Type B pancreatic cell (in vitro differentiated cells): ENCODE measurements at regions not wholly inside any gene's neighbourhood (a gene's known extent, or its start where the extent isn't known, plus 50 kb on each side); places are given as distances from the start of the nearest gene placed in this dataset.

ENCODE experiments used
- DNase-seq: peaks from one replicate; pipeline ENCODE4 v3.0.0; 2021; ENCODE audit warnings: mixed read lengths; ENCODE audit not compliant: unreplicated experiment; ENCODE audit errors: extremely low spot score
- H3K27ac Mint-ChIP-seq: 2 replicates; pipeline ENCODE4 v1.8.0; 2021; ENCODE audit warnings: mild to moderate bottlenecking, mixed read lengths
- H3K27me3 Mint-ChIP-seq: 2 replicates; pipeline ENCODE4 v1.8.0; 2021; ENCODE audit warnings: mixed read lengths
- H3K36me3 Mint-ChIP-seq: 2 replicates; pipeline ENCODE4 v1.8.0; 2021; ENCODE audit warnings: mixed read lengths
- H3K4me1 Mint-ChIP-seq: one replicate; pipeline ENCODE4 v1.8.0; 2021; ENCODE audit warnings: mixed read lengths; ENCODE audit not compliant: unreplicated experiment
- H3K4me3 Mint-ChIP-seq: 2 replicates; pipeline ENCODE4 v1.8.0; 2021; ENCODE audit warnings: mild to moderate bottlenecking, mixed read lengths
- H3K9me3 Mint-ChIP-seq: 2 replicates; pipeline ENCODE4 v1.8.0; 2021; ENCODE audit warnings: mixed read lengths
- CTCF ChIP-seq: fragments of 200-600 bp; sonication (generic); conservative IDR thresholded peaks from 2 replicates; pipeline ENCODE4 v1.5.0; 2021; ENCODE audit warnings: antibody characterized with exemption, mild to moderate bottlenecking

- no peak overlapping the region for H3K27ac Mint-ChIP-seq
- TF ChIP-seq CTCF: no peak
These were observed 153.5 kb upstream of the MTPN start for GRCh38 chr7:136130511-136131303.

GRCh38 chr7:136128050-136128449, 150.9 kb upstream of the MTPN start:
- DNase-seq: no peak
- H3K4me3 Mint-ChIP-seq: no peak overlapping the region
- H3K36me3 Mint-ChIP-seq: no peaks in the 10 kb centered on the region
- H3K9me3 Mint-ChIP-seq: no peaks in the 10 kb centered on the region
- no peak overlapping the region for H3K27ac Mint-ChIP-seq
- peaks cover 8% of the 10 kb centered on the region for H3K27me3 Mint-ChIP-seq
- TF ChIP-seq CTCF: no peak
- no peaks in the 10 kb centered on the region for H3K4me1 Mint-ChIP-seq

More at GRCh38 chr7:136130511-136131303, 153.5 kb upstream of the MTPN start:
- H3K4me1 Mint-ChIP-seq: peaks cover 11% of the 10 kb centered on the region
- H3K9me3 Mint-ChIP-seq: peaks cover 8% of the 10 kb centered on the region
- no peaks in the 10 kb centered on the region for H3K27me3 Mint-ChIP-seq
- no peak for DNase-seq
- no peaks in the 10 kb centered on the region for H3K36me3 Mint-ChIP-seq
- no peak overlapping the region for H3K4me3 Mint-ChIP-seq

DNA sequence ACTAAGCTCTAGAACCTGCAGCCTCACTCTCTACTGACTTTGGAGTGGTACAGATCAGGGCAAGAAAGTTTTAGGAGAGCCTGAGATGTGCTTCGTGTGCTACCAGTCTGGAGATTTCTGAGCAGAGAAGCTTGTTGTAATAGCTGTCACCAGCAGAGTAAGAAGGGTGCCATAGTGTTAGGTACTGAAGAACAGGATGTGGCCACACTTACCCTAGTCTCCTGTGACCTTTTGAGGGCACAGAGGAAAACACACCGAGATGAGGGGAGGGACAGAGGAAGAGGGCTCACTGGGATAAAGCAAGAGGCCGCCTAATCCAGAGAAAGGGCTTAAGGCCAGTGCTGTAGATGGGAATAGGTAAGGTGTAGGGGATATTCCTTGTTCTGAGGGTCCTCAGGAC, 146.2 kb upstream of the MTPN start:
- Mint-ChIP-seq H3K27me3 (peaks cover 8% of the 10 kb centered on the region), H3K36me3 (no peaks in the 10 kb centered on the region), H3K4me3 (no peak overlapping the region), H3K4me1 (no peaks in the 10 kb centered on the region), H3K9me3 (no peaks in the 10 kb centered on the region), H3K27ac (no peak overlapping the region)
- no peak for TF ChIP-seq CTCF
- no peak for DNase-seq

DNA sequence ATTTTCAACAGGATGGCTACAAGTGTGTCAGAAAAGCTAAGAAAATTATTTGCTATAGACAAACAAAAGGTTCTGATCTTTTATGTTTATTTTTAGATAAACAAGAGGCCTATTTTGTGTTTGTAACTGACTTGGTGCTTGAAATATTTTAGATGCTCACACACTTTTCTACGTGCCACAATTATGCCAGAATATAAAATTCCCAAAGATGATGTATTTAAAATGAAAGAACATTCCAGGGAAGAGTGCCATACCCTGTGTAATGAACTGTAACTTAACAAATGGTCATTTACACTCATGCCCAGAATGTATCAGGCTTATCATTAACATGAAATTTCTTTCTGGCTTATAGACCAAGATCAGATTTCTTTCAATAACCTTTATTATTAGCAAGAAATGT, 144.9 kb upstream of the MTPN start:
- TF ChIP-seq CTCF: no peak
- no peaks in the 10 kb centered on the region for H3K36me3 Mint-ChIP-seq
- no peak overlapping the region for H3K27ac Mint-ChIP-seq
- no peaks in the 10 kb centered on the region for H3K9me3 Mint-ChIP-seq
- no peaks in the 10 kb centered on the region for H3K4me1 Mint-ChIP-seq
- H3K4me3 Mint-ChIP-seq: no peak overlapping the region
- DNase-seq: no peak
- peaks cover 8% of the 10 kb centered on the region for H3K27me3 Mint-ChIP-seq

DNA sequence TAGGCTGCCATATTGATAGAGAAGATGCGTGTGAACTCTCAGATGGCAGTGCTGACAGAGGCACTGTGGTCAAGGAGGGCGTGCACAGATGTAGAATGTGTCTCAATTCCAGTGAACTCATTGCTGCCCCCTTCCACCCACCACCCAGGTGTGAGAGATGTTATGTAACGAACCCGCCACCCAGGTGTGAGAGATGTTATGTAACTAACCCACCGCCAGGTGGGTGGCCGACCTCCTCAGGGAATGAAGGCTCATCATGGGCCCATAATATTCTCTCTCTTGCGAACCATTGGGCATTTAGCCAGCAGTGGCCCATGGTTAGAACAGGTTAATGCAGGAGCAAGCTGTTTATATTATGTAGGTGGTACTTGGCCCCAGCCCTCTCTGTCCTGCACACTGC, 140.4 kb upstream of the MTPN start:
- Mint-ChIP-seq H3K27me3 (no peaks in the 10 kb centered on the region), H3K36me3 (no peaks in the 10 kb centered on the region), H3K27ac (no peak overlapping the region), H3K9me3 (peaks cover 4% of the 10 kb centered on the region), H3K4me3 (no peak overlapping the region), H3K4me1 (peaks cover 3% of the 10 kb centered on the region)
- no peak for TF ChIP-seq CTCF
- DNase-seq: no peak
